ENCODE measurements at regions not wholly inside any gene's neighbourhood (a gene's known extent, or its start where the extent isn't known, plus 50 kb on each side); places are given as distances from the start of the nearest gene placed in this dataset.

DNA sequence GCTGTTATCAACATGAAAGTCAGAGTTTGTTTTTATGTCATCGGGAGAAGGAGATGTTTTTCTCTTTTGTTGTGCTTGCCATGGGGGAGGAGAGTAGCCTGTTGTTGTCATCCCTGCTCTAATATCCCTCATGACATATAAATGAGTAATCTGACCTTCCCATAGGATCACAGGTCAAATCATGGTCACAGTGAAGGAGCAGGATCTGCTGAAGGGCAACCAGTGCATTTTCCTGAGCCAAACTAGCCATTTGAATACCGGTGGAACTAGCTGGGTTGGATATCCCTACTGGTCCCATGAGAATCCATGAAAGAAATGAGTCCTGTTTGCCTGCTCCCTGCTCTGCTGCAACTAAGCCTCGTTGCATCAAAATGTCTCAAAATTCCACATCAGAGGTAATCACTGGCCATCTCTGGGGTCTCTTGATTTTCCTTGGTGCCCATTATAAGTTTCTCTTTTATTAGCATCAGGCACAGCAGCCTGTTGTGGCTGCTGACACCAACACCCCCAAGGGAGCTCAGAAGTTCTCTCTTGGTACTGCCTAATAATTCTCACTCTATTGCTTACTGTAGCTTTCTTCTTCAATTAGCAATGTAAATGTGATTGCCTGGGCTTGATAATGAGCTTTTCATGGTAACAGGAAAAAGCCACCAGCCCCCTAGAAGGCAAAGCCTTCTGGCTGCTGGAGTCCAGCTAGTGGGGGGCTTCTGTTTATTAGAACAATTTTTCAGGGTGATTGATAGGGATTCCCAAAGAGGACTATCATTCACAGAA lies 211.4 kb upstream of the ERCC4 start:
- TF ChIP-seq, protein P1, sequence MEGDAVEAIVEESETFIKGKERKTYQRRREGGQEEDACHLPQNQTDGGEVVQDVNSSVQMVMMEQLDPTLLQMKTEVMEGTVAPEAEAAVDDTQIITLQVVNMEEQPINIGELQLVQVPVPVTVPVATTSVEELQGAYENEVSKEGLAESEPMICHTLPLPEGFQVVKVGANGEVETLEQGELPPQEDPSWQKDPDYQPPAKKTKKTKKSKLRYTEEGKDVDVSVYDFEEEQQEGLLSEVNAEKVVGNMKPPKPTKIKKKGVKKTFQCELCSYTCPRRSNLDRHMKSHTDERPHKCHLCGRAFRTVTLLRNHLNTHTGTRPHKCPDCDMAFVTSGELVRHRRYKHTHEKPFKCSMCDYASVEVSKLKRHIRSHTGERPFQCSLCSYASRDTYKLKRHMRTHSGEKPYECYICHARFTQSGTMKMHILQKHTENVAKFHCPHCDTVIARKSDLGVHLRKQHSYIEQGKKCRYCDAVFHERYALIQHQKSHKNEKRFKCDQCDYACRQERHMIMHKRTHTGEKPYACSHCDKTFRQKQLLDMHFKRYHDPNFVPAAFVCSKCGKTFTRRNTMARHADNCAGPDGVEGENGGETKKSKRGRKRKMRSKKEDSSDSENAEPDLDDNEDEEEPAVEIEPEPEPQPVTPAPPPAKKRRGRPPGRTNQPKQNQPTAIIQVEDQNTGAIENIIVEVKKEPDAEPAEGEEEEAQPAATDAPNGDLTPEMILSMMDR (IDR thresholded peaks at IDR 0.05): no peak
- no peak for TF ChIP-seq POLR2A (IDR thresholded peaks at IDR 0.05)
